Keratinocyte (primary cell): ENCODE measurements at regions not wholly inside any gene's neighbourhood (a gene's known extent, or its start where the extent isn't known, plus 50 kb on each side); places are given as distances from the start of the nearest gene placed in this dataset.
"Not testable (repeated sequence)": the region's sequence is repeated elsewhere in the genome, so short reads cannot be mapped to it uniquely, and the experiment has no call there.

Source experiments
- DNase-seq: peaks from one replicate; pipeline ENCODE4 v3.0.0-alpha.2; 2011; ENCODE audit warnings: low read depth, missing footprints, low spot score
- FAIRE-seq: peaks from 2 replicates; lab custom pipeline; 2011; peaks lifted over from hg19 to GRCh38; lab: Jason Lieb, UNC
- H2AFZ ChIP-seq: 2 replicates; pipeline ENCODE4 v1.6.0; 2012; ENCODE audit warnings: low read length, control low read depth, inconsistent platforms; ENCODE audit not compliant: control insufficient read depth
- H3K27ac ChIP-seq: 2 replicates; pipeline ENCODE4 v1.5.1; 2011; ENCODE audit warnings: low read length; ENCODE audit not compliant: control insufficient read depth, insufficient read depth
- H3K27me3 ChIP-seq: 3 replicates; pipeline ENCODE4 v1.6.0; 2011; ENCODE audit warnings: low read length; ENCODE audit not compliant: control insufficient read depth, insufficient read depth; ENCODE audit errors: extremely low read depth
- H3K36me3 ChIP-seq, 2 experiments: 2 replicates in 1 of 2; 3 replicates in 1 of 2; pipeline ENCODE4 v1.5.1; 2011; ENCODE audit warnings: low read length in 2 of 2, mild to moderate bottlenecking in 1 of 2; ENCODE audit not compliant: control insufficient read depth in 2 of 2, insufficient read depth in 2 of 2; ENCODE audit errors: extremely low read depth in 1 of 2
- H3K4me1 ChIP-seq: 3 replicates; pipeline ENCODE4 v1.5.1; 2011; ENCODE audit warnings: low read length; ENCODE audit not compliant: control insufficient read depth, insufficient read depth; ENCODE audit errors: extremely low read depth
- H3K4me2 ChIP-seq: 3 replicates; pipeline ENCODE4 v1.6.0; 2011; ENCODE audit warnings: low read depth, low read length; ENCODE audit not compliant: control insufficient read depth, insufficient read depth; ENCODE audit errors: extremely low read depth
- H3K4me3 ChIP-seq, 3 experiments: fragments of 200-600 bp in 1 of 3; sonication (generic) in 1 of 3; 2 replicates in 2 of 3; 3 replicates in 1 of 3; pipeline ENCODE4 v1.5.1; 2011 to 2016; ENCODE audit warnings: low read length in 3 of 3, mild to moderate bottlenecking in 3 of 3, control low read depth in 2 of 3, inconsistent platforms in 1 of 3, low read depth in 1 of 3, mixed read lengths in 1 of 3, mixed run types in 1 of 3, moderate library complexity in 1 of 3; ENCODE audit not compliant: control insufficient read depth in 2 of 3, insufficient read depth in 2 of 3; ENCODE audit errors: extremely low read depth in 1 of 3
- H3K79me2 ChIP-seq: 2 replicates; pipeline ENCODE4 v1.6.0; 2012; ENCODE audit warnings: low read length; ENCODE audit not compliant: control insufficient read depth, insufficient read depth
- H3K9ac ChIP-seq: 3 replicates; pipeline ENCODE4 v1.6.0; 2011; ENCODE audit warnings: low read length; ENCODE audit not compliant: control insufficient read depth, insufficient read depth; ENCODE audit errors: extremely low read depth
- H3K9me1 ChIP-seq: 3 replicates; pipeline ENCODE4 v1.6.0; 2011; ENCODE audit warnings: low read length; ENCODE audit not compliant: control insufficient read depth, insufficient read depth; ENCODE audit errors: extremely low read depth
- H3K9me3 ChIP-seq: 2 replicates; pipeline ENCODE4 v1.5.1; 2012; ENCODE audit warnings: low read depth, low read length; ENCODE audit not compliant: control insufficient read depth
- H4K20me1 ChIP-seq: 3 replicates; pipeline ENCODE4 v1.6.0; 2011; ENCODE audit warnings: low read length; ENCODE audit not compliant: control insufficient read depth, insufficient read depth; ENCODE audit errors: extremely low read depth
- dilution Hi-C: fragments of 300-500 bp; cut with MboI; formaldehyde crosslinking; loops from one replicate; pipeline ENCODE4 v1.7.0; 2020; ENCODE audit warnings: low sequenced_read_pairs; ENCODE audit not compliant: extremely low pct_ligation_motif_present

GRCh38 chr4:8990341-8990740, 118.7 kb upstream of the HMX1 start:
- FAIRE-seq, H4K20me1 ChIP-seq, H2AFZ ChIP-seq, H3K4me3 ChIP-seq, H3K4me2 ChIP-seq, H3K27ac ChIP-seq, H3K9ac ChIP-seq, DNase-seq, H3K79me2 ChIP-seq, dilution Hi-C loops, H3K9me3 ChIP-seq, H3K36me3 ChIP-seq, H3K9me1 ChIP-seq, H3K4me1 ChIP-seq, H3K27me3 ChIP-seq: not testable (repeated sequence)

- H3K36me3 ChIP-seq, FAIRE-seq, H3K27ac ChIP-seq, H3K79me2 ChIP-seq, H3K9me1 ChIP-seq, H4K20me1 ChIP-seq, H3K9me3 ChIP-seq, H3K4me3 ChIP-seq, H3K27me3 ChIP-seq, dilution Hi-C loops, H3K4me1 ChIP-seq, DNase-seq, H3K9ac ChIP-seq, H2AFZ ChIP-seq, H3K4me2 ChIP-seq: not testable (repeated sequence)
Observed at GRCh38 chr4:8985786-8986185, 114.1 kb upstream of the HMX1 start.

GRCh38 chr4:8984641-8985040, 113.0 kb upstream of the HMX1 start:
- FAIRE-seq, H3K36me3 ChIP-seq, H3K9me1 ChIP-seq, H3K27me3 ChIP-seq, H3K4me3 ChIP-seq, H3K9me3 ChIP-seq, H3K4me2 ChIP-seq, H2AFZ ChIP-seq, H3K27ac ChIP-seq, H4K20me1 ChIP-seq, H3K9ac ChIP-seq, dilution Hi-C loops, H3K79me2 ChIP-seq, DNase-seq, H3K4me1 ChIP-seq: not testable (repeated sequence)

GRCh38 chr4:8983921-8984320, 112.3 kb upstream of the HMX1 start:
- dilution Hi-C loops: not testable (repeated sequence)

GRCh38 chr4:8976466-8977128, 105.0 kb upstream of the HMX1 start:
- H3K9me1 ChIP-seq, H3K36me3 ChIP-seq, H3K79me2 ChIP-seq, H4K20me1 ChIP-seq, H3K27ac ChIP-seq, H3K4me1 ChIP-seq, H3K27me3 ChIP-seq, H3K9me3 ChIP-seq, H3K4me2 ChIP-seq, H3K4me3 ChIP-seq, FAIRE-seq, dilution Hi-C loops, DNase-seq, H3K9ac ChIP-seq, H2AFZ ChIP-seq: not testable (repeated sequence)

More at GRCh38 chr4:8983921-8984320, 112.3 kb upstream of the HMX1 start:
- not testable (repeated sequence) for H3K4me3 ChIP-seq, FAIRE-seq, H3K4me2 ChIP-seq, H3K9me3 ChIP-seq, H3K27ac ChIP-seq, H3K36me3 ChIP-seq, H3K79me2 ChIP-seq, H3K27me3 ChIP-seq, DNase-seq, H4K20me1 ChIP-seq, H3K9me1 ChIP-seq, H3K4me1 ChIP-seq, H2AFZ ChIP-seq, H3K9ac ChIP-seq
